ENCODE measurements at regions not wholly inside any gene's neighbourhood (a gene's known extent, or its start where the extent isn't known, plus 50 kb on each side); places are given as distances from the start of the nearest gene placed in this dataset.

DNA sequence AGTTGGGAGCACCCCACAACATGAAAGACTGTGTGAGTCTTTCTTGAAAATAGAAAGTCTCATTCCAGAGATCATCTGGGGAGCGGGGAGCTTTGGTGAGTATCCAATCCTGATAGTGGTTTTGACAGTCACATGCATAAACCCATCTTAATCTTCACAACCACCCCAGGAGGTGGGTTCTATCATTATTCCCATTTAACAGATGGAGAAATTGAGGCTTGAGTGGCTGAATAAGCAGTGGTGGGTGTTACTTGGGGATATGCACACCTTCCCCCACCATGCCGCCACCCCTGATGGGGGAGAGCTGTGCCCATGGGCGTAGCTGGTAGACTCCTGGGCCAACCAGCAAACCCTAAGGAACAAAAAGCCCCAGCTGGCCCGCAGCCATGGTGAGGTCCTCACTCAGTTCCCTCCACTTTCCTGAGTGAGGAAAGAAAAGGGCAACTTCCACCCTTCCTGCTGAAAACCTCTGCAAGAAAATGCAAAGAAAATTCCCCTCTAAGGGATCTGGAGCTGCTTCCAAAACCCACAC is 99.8 kb downstream of the SNX5 start:
- Mint-ChIP-seq H3K27ac (no peak overlapping the region), H3K4me3 (no peak overlapping the region), H3K27me3 (peaks cover 32% of the 10 kb centered on the region), H3K9me3 (ENCODE audit: insufficient read depth) (no peaks in the 10 kb centered on the region), H3K4me1 (peaks cover 9% of the 10 kb centered on the region)
- no peak overlapping the region for H3K27ac ChIP-seq (ENCODE audit: low read length in 2 of 2)
- H3K9ac ChIP-seq (ENCODE audit: low read length): no peak overlapping the region
- no peak overlapping the region for H3K4me3 ChIP-seq (ENCODE audit: control extremely low read depth in 1 of 5, extremely low read depth in 1 of 5, insufficient read depth in 1 of 5, low read depth in 2 of 5, low read length in 4 of 5)
- H2AFZ ChIP-seq (ENCODE audit: insufficient read depth, low read depth, low read length, poor library complexity, severe bottlenecking): no peak overlapping the region
- no peaks in the 10 kb centered on the region for H3K36me3 ChIP-seq (replicated peaks in 1 of 2; ENCODE audit: control extremely low read depth in 1 of 2, control insufficient read depth in 1 of 2, extremely low read depth in 1 of 2, insufficient read depth in 2 of 2, low read length in 1 of 2)
- WGBS (ENCODE audit: insufficient coverage): no CpG with 5 or more reads among the region's 4 CpGs
- TF ChIP-seq EZH2 (IDR thresholded peaks at IDR 0.05; ENCODE audit: borderline replicate concordance, insufficient read depth, low read depth, low read length, poor library complexity, severe bottlenecking) (no peak), CTCF (IDR thresholded peaks at IDR 0.05) (no peak)
- no peaks in the 10 kb centered on the region for H4K20me1 ChIP-seq (ENCODE audit: control insufficient read depth, insufficient read depth, low read length, poor library complexity, severe bottlenecking)
- intact Hi-C loops (cut with micrococcal nuclease): no loop called here
- CTCF ChIA-PET: interaction anchor here (1.1 kb wide), 1 partner anchor 11 kb away, joined by 3 read pairs; no protein-coding TSS in a partner anchor
- H3K4me1 ChIP-seq (ENCODE audit: control insufficient read depth in 2 of 2, insufficient read depth in 2 of 2, low read length in 2 of 2): peaks cover 12 to 15% of the 10 kb centered on the region in 2 donors
- H3K9me3 ChIP-seq (ENCODE audit: control extremely low read depth in 1 of 3, control insufficient read depth in 2 of 3, insufficient read depth in 1 of 3, low read length in 2 of 3): no peaks in the 10 kb centered on the region
- POLR2A ChIA-PET: no interaction called here
- H3K4me2 ChIP-seq (replicated peaks; ENCODE audit: low read depth, low read length, poor library complexity, severe bottlenecking): no peak overlapping the region
- DNase-seq: no peak
- H3K79me2 ChIP-seq (ENCODE audit: control insufficient read depth, insufficient read depth, low read length): no peaks in the 10 kb centered on the region
- peaks cover 0 to 6% (median 0%) of the 10 kb centered on the region in 4 experiments for H3K27me3 ChIP-seq (replicated peaks in 1 of 4; ENCODE audit: control extremely low read depth in 1 of 4, control insufficient read depth in 3 of 4, insufficient read depth in 4 of 4, low read length in 3 of 4)
- ATAC-seq (ENCODE audit: low read depth): no peak

DNA sequence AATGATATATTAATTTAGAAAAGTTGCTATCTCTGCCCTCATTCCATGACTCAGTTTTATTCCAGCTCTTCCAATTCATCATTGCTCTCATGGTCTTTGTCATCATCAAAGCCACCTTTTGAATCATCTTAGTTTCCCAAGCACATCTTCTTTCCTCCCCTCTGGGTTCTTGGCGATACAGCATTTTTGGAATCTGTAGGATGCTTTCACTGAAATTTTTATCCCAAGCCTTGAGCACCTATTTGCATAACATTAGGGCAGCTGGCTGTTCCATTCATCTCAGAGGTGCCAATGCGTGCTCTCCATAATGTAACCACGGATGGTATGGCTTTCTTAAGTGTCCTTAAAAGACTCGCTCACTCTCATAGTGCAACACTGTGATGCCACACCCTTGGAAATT is 100.4 kb downstream of the SNX5 start:
- ChIA-PET POLR2A (no interaction called here), CTCF (interaction anchor here (1.1 kb wide), 1 partner anchor 11 kb away, joined by 3 read pairs; no protein-coding TSS in a partner anchor)
- TF ChIP-seq EZH2 (IDR thresholded peaks at IDR 0.05; ENCODE audit: borderline replicate concordance, insufficient read depth, low read depth, low read length, poor library complexity, severe bottlenecking) (no peak), CTCF (IDR thresholded peaks at IDR 0.05) (no peak)

More for the DNA sequence above, 100.4 kb downstream of the SNX5 start:
- Mint-ChIP-seq H3K4me3 (no peak overlapping the region), H3K27ac (no peak overlapping the region), H3K4me1 (peaks cover 8% of the 10 kb centered on the region), H3K27me3 (peaks cover 32% of the 10 kb centered on the region), H3K9me3 (ENCODE audit: insufficient read depth) (no peaks in the 10 kb centered on the region)
- 93% methylated on average over 4 of the region's 4 CpGs for WGBS (ENCODE audit: insufficient coverage)
- Histone ChIP-seq H3K4me3 (ENCODE audit: control extremely low read depth in 1 of 5, extremely low read depth in 1 of 5, insufficient read depth in 1 of 5, low read depth in 2 of 5, low read length in 4 of 5) (no peak overlapping the region), H3K9ac (ENCODE audit: low read length) (no peak overlapping the region), H3K4me2 (replicated peaks; ENCODE audit: low read depth, low read length, poor library complexity, severe bottlenecking) (no peak overlapping the region), H3K9me3 (ENCODE audit: control extremely low read depth in 1 of 3, control insufficient read depth in 2 of 3, insufficient read depth in 1 of 3, low read length in 2 of 3) (no peaks in the 10 kb centered on the region), H2AFZ (ENCODE audit: insufficient read depth, low read depth, low read length, poor library complexity, severe bottlenecking) (no peak overlapping the region), H3K27me3 (replicated peaks in 1 of 4; ENCODE audit: control extremely low read depth in 1 of 4, control insufficient read depth in 3 of 4, insufficient read depth in 4 of 4, low read length in 3 of 4) (peaks cover 0 to 8% (median 0%) of the 10 kb centered on the region in 4 experiments), H4K20me1 (ENCODE audit: control insufficient read depth, insufficient read depth, low read length, poor library complexity, severe bottlenecking) (no peaks in the 10 kb centered on the region), H3K4me1 (ENCODE audit: control insufficient read depth in 2 of 2, insufficient read depth in 2 of 2, low read length in 2 of 2) (peaks cover 9 to 12% of the 10 kb centered on the region in 2 donors), H3K36me3 (replicated peaks in 1 of 2; ENCODE audit: control extremely low read depth in 1 of 2, control insufficient read depth in 1 of 2, extremely low read depth in 1 of 2, insufficient read depth in 2 of 2, low read length in 1 of 2) (no peaks in the 10 kb centered on the region), H3K27ac (ENCODE audit: low read length in 2 of 2) (no peak overlapping the region), H3K79me2 (ENCODE audit: control insufficient read depth, insufficient read depth, low read length) (no peaks in the 10 kb centered on the region)
- intact Hi-C loops (cut with micrococcal nuclease): no loop called here
- DNase-seq (no peak), ATAC-seq (ENCODE audit: low read depth) (no peak)
